MM.1S (cell line): ENCODE measurements at regions not wholly inside any gene's neighbourhood (a gene's known extent, or its start where the extent isn't known, plus 50 kb on each side); places are given as distances from the start of the nearest gene placed in this dataset.

Experiments used
- DNase-seq: peaks from one replicate; pipeline ENCODE4 v3.0.0-alpha.2; 2015
- H2AFZ ChIP-seq: fragments of 300-600 bp; sonication (generic); 2 replicates; pipeline ENCODE4 v1.6.0; 2016; ENCODE audit warnings: antibody characterized with exemption, low read length
- H3F3A ChIP-seq: fragments of 300-600 bp; sonication (generic); 2 replicates; pipeline ENCODE4 v1.6.1; 2016; ENCODE audit warnings: mild to moderate bottlenecking, antibody characterized with exemption, low read length, moderate library complexity, mixed read lengths; ENCODE audit not compliant: insufficient read depth
- H3K27ac ChIP-seq: fragments of 300-600 bp; sonication (generic); 2 replicates; pipeline ENCODE4 v1.5.1; 2016; ENCODE audit warnings: mild to moderate bottlenecking, low read length
- H3K27me3 ChIP-seq: fragments of 300-600 bp; sonication (generic); replicated peaks from 2 replicates; pipeline ENCODE4 v1.6.0; 2016; ENCODE audit warnings: low read length; ENCODE audit not compliant: insufficient read depth
- H3K36me3 ChIP-seq: fragments of 300-600 bp; sonication (generic); replicated peaks from 2 replicates; pipeline ENCODE4 v1.6.1; 2016; ENCODE audit warnings: mild to moderate bottlenecking, low read length, mixed read lengths; ENCODE audit not compliant: insufficient read depth
- H3K4me1 ChIP-seq: fragments of 300-600 bp; sonication (generic); 2 replicates; pipeline ENCODE4 v1.6.1; 2016; ENCODE audit warnings: low read length, mixed read lengths
- H3K4me2 ChIP-seq: fragments of 300-600 bp; sonication (generic); 2 replicates; pipeline ENCODE4 v1.6.0; 2016; ENCODE audit warnings: low read depth, low read length
- H3K4me3 ChIP-seq: fragments of 300-600 bp; sonication (generic); 2 replicates; pipeline ENCODE4 v1.5.1; 2016; ENCODE audit warnings: low read length, mixed read lengths
- H3K79me2 ChIP-seq: fragments of 300-600 bp; sonication (generic); 2 replicates; pipeline ENCODE4 v1.6.1; 2016; ENCODE audit warnings: mixed run types, low read length, mixed read lengths
- H3K9ac ChIP-seq: fragments of 300-600 bp; sonication (generic); 2 replicates; pipeline ENCODE4 v1.6.1; 2016; ENCODE audit warnings: low read length, mixed read lengths
- H3K9me2 ChIP-seq: fragments of 300-600 bp; sonication (generic); replicated peaks from 2 replicates; pipeline ENCODE4 v1.6.1; 2016; ENCODE audit warnings: mild to moderate bottlenecking, low read length, mixed read lengths; ENCODE audit not compliant: insufficient read depth
- H3K9me3 ChIP-seq: fragments of 300-600 bp; sonication (generic); replicated peaks from 2 replicates; pipeline ENCODE4 v1.6.1; 2016; ENCODE audit warnings: mild to moderate bottlenecking, low read length, mixed read lengths; ENCODE audit not compliant: insufficient read depth
- H4K20me1 ChIP-seq: fragments of 300-600 bp; sonication (generic); 2 replicates; pipeline ENCODE4 v1.6.1; 2016; ENCODE audit warnings: mild to moderate bottlenecking, low read length, moderate library complexity, mixed read lengths; ENCODE audit not compliant: insufficient read depth
- EZH2 ChIP-seq: fragments of 300-600 bp; sonication (generic); optimal IDR thresholded peaks from 2 replicates; pipeline ENCODE3; 2017; ENCODE audit warnings: low read depth, mild to moderate bottlenecking, antibody characterized with exemption, low read length, mixed read lengths
- EZH2phosphoT487 ChIP-seq: fragments of 300-600 bp; sonication (generic); IDR thresholded peaks from 2 replicates; pipeline ENCODE4 v1.6.1; 2018; ENCODE audit warnings: antibody characterized with exemption, low read length
- TF ChIP-seq, protein P1 (sequence below): fragments of 300-600 bp; sonication (generic); IDR thresholded peaks from 2 replicates; pipeline ENCODE4 v1.5.1; 2016; ENCODE audit warnings: antibody characterized with exemption, low read length, mixed read lengths

DNA sequence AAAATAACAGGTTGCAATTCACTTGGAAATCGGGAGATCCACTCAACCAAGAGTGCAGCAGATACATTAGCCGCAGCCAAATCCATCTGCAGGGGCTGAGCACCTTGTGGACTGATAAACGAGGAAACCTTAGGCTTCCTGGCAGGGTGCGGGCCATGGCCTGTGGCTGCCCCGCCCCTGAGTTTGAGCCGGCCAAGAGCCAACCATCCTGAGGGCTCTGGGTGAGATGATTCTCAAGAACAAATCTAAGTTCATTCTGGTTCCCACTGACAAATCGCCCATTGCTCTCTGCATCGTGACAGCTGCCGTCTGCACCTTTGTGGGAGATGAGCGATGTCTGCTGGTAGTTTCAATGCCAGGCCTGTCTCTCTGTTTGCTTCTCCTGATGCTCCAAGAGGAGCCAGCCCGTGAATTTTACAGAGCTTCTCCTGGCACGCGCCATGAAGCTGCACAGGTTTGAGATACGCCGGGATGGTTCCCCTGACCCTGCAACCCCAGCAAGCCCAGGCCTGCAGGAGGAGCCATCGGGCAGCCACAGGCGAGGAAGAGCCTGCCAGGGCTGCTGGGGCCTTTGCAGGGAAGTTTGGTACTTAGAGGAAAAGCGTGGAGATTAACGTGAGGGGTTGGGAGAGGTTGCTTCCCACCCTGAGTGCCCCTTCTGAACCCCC is 154.0 kb downstream of the OLFM1 start:
- TF ChIP-seq EZH2phosphoT487 (no peak), EZH2 (no peak)
- TF ChIP-seq, protein P1, sequence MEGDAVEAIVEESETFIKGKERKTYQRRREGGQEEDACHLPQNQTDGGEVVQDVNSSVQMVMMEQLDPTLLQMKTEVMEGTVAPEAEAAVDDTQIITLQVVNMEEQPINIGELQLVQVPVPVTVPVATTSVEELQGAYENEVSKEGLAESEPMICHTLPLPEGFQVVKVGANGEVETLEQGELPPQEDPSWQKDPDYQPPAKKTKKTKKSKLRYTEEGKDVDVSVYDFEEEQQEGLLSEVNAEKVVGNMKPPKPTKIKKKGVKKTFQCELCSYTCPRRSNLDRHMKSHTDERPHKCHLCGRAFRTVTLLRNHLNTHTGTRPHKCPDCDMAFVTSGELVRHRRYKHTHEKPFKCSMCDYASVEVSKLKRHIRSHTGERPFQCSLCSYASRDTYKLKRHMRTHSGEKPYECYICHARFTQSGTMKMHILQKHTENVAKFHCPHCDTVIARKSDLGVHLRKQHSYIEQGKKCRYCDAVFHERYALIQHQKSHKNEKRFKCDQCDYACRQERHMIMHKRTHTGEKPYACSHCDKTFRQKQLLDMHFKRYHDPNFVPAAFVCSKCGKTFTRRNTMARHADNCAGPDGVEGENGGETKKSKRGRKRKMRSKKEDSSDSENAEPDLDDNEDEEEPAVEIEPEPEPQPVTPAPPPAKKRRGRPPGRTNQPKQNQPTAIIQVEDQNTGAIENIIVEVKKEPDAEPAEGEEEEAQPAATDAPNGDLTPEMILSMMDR = no peak
- H3K4me1 ChIP-seq = no peaks in the 10 kb centered on the region
- no peaks in the 10 kb centered on the region for H3F3A ChIP-seq
- H2AFZ ChIP-seq = no peak overlapping the region
- no peak overlapping the region for H3K9ac ChIP-seq
- H3K9me2 ChIP-seq = no peaks in the 10 kb centered on the region
- H3K4me3 ChIP-seq = no peak overlapping the region
- DNase-seq = no peak
- no peaks in the 10 kb centered on the region for H3K9me3 ChIP-seq
- H3K36me3 ChIP-seq = no peaks in the 10 kb centered on the region
- H4K20me1 ChIP-seq = no peaks in the 10 kb centered on the region
- H3K27ac ChIP-seq = no peak overlapping the region
- H3K79me2 ChIP-seq = no peaks in the 10 kb centered on the region
- no peak overlapping the region for H3K4me2 ChIP-seq
- peaks cover 99% of the 10 kb centered on the region for H3K27me3 ChIP-seq

DNA sequence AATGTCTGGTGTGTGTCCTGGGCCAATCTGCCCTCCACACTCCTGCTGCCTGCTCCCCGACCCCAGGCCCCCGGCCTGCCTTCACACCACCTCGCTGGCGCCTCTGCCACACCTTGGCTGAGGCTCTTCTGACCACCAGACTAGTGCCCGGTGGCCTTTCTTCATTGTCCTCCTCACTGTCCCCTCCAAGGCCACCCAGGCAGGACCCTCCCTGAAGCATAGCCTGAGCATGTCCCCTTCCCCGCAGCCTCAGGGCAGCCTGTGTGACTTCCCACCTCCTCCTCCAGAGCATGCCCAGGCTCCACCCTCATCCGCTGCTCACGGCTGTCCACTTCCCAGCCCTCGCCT is 154.6 kb downstream of the OLFM1 start:
- H4K20me1 ChIP-seq = no peaks in the 10 kb centered on the region
- no peaks in the 10 kb centered on the region for H3K9me3 ChIP-seq
- TF ChIP-seq EZH2 (no peak), EZH2phosphoT487 (no peak)
- TF ChIP-seq, protein P1 = no peak
- H3K9me2 ChIP-seq = no peaks in the 10 kb centered on the region
- H2AFZ ChIP-seq = no peak overlapping the region
- H3K4me1 ChIP-seq = no peaks in the 10 kb centered on the region
- H3K27ac ChIP-seq = no peak overlapping the region
- H3K4me3 ChIP-seq = no peak overlapping the region
- H3K27me3 ChIP-seq = peaks cover 99% of the 10 kb centered on the region
- no peak for DNase-seq
- no peaks in the 10 kb centered on the region for H3K36me3 ChIP-seq
- no peaks in the 10 kb centered on the region for H3F3A ChIP-seq
- H3K79me2 ChIP-seq = no peaks in the 10 kb centered on the region
- H3K9ac ChIP-seq = no peak overlapping the region
- no peak overlapping the region for H3K4me2 ChIP-seq

DNA sequence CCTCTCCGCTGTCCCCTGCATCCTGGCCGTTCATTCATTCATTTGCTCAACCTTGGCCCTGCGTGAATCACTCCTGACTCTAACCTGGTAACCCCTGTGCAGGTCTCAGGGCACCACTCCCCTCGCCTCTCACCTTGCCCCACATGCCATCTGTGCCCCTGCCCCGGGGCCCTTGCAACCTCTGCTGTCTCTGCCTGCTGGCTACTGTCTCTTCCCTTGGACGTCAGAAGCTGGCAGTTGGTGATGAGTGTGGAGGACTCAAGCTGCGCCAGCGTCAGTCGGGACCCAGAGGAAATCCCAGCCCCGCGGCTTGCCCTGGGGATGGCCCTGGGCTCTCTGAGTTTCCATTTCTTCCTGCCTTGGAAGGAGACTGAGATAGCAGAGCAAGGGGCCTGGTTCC is 154.9 kb downstream of the OLFM1 start:
- Histone ChIP-seq H3K27me3 (peaks cover 99% of the 10 kb centered on the region), H2AFZ (no peak overlapping the region), H3K36me3 (no peaks in the 10 kb centered on the region), H3K9ac (no peak overlapping the region), H3K79me2 (no peaks in the 10 kb centered on the region), H3K4me1 (no peaks in the 10 kb centered on the region), H3F3A (no peaks in the 10 kb centered on the region), H3K27ac (no peak overlapping the region), H3K4me3 (no peak overlapping the region), H3K9me3 (no peaks in the 10 kb centered on the region), H4K20me1 (no peaks in the 10 kb centered on the region), H3K4me2 (no peak overlapping the region), H3K9me2 (no peaks in the 10 kb centered on the region)
- no peak for TF ChIP-seq EZH2phosphoT487
- TF ChIP-seq, protein P1 = no peak
- no peak for TF ChIP-seq EZH2
- no peak for DNase-seq
